Dedifferentiated amniotic fluid mesenchymal stem cell (primary cell): ENCODE measurements at regions not wholly inside any gene's neighbourhood (a gene's known extent, or its start where the extent isn't known, plus 50 kb on each side); places are given as distances from the start of the nearest gene placed in this dataset.
"Not testable (repeated sequence)": the region's sequence is repeated elsewhere in the genome, so short reads cannot be mapped to it uniquely, and the experiment has no call there.

Experiments
- DNase-seq: peaks from one replicate; pipeline ENCODE4 v3.0.0-alpha.2; 2016; ENCODE audit errors: extremely low spot score

- no peak for DNase-seq
Observed at GRCh38 chr17:5898406-5898805, 171.8 kb upstream of the WSCD1 start.

DNA sequence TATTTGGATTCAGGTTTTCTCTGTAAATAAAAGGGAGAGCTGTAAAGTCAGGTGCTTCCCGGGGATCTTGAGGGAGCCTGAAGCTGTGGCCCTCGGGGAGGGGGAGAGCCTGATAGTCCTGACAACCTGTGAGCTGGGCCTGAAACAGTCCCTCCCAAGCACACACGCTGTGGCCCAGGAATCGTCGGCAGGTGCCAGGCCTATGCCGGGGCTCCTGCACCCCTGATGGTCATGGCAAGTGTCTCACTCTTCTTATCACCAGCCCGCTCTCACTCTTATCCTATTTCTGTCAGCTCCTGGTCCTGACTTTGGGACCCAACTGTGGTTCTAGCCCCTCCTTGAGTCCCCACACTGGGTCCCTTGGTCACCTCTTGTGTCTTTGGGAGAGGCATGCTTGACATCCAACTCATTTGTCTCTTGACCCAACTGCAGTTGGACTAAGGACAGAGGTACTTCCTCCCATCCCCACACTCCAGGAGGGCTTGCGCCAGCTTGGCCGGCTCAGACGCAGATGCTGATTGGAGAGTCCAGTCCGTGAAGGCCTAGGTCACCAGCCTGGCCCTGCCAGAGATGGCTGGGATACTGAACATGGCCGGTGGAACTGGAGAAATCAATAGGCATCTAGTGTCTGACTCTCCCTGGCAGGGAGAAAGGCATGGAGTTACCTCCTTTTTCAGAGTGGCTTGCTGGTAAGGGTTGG is 170.5 kb upstream of the WSCD1 start:
- DNase-seq = no peak

DNA sequence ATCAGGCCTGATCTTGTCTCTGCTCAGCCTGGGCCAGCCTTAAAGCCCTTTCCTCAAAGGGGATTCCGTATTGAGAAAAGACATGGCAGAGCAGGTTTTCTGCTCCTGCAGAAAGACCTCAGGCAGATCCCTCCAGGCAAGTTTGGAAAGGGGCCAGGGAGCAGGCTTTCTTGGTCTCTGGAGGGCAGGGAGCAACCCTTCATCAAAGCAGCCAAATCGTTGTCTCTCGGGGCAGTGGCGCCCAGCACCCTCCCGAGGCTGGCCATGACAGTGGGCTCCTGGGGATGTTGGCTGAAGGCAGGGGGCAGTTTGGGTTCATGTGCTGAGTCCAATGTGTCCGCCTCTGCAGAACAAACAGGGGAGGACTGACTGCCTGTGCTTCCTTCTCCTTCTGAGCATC is 168.4 kb upstream of the WSCD1 start:
- no peak for DNase-seq

DNA sequence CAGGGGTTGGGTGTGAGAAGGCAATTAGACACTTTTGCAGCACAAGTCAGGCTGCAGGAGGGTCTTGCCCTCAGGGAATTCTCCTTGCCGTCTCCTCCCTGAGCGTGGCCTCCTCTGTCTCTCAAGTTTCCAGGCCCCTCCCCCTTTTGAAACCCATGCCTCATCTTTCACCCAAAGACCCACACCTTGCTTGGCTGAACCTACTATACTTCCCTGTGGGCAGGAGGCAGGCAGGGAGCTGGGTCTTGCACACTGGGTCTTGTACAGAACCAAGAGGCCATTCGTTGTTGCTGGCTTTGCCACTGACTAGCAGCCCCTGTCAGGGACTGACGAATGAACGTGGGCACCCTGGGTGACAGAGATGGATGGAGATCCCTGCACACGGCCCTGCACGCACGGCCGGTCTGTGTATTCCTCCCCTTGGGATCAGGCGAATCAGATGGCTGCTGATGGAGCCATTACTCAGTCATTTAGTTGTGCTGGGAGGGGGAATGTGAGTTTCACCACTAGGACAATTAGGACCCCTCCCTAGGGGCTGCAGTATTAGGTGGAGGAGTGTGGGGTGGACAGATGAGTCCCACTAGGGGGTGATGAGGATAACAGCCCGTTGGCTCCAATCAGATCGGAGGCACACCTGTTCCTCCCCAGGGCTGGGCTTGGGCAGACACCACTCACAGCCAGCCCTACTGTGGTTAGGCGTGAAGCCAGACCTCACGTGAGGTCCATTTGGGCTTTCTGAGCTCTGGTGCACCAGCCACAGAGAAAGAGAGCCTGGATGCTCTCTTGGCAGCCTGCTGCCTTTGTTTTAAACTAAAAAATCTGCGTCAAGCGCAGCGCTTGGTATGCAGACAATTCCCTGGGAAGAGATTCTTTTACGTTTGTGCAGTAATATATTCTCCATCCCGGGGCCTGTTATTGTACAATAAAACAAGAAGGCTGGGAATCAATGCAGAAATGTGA is 167.7 kb upstream of the WSCD1 start:
- no peak for DNase-seq

DNA sequence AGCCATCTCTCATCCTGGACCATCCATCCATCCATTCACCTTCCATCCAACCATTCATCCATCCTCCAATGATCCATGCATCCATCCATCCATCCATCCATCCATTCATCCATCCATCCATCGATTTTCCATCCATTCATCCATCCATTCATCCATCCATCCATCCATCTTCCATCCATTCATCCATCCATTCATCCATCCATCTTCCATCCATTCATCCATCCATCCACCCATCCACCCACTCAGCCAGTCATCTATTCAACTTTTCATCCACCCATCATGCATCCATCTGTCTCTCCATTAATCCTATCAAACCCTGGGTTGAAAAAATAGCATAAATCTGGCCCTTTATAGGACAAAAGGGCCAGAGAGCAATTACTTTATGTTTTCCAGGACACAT is 158.3 kb upstream of the WSCD1 start:
- no peak for DNase-seq

- DNase-seq = no peak
Observed at GRCh38 chr17:5913032-5913531, 157.1 kb upstream of the WSCD1 start.

DNA sequence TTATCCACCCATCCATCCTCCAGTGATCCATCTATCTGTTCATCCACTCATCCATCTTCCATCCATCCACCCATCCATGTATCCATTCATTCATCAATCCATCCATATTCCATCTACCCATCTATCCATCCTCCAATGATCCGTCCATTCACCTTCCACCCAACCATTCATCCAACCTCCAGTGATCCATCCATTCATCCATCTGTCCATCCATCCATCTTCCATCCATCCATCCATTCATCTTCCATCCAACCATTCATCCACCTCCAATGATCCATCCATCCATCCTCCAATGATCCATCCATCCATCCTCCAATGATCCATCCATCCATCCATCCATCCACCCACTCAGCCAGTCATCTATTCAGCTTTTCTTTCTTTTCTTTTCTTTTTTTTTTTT is 156.5 kb upstream of the WSCD1 start:
- no peak for DNase-seq

GRCh38 chr17:5915337-5915736 is 154.8 kb upstream of the WSCD1 start:
- no peak for DNase-seq

GRCh38 chr17:5919089-5919488 is 151.1 kb upstream of the WSCD1 start:
- no peak for DNase-seq

GRCh38 chr17:5921512-5922282 is 148.5 kb upstream of the WSCD1 start:
- DNase-seq = no peak

DNA sequence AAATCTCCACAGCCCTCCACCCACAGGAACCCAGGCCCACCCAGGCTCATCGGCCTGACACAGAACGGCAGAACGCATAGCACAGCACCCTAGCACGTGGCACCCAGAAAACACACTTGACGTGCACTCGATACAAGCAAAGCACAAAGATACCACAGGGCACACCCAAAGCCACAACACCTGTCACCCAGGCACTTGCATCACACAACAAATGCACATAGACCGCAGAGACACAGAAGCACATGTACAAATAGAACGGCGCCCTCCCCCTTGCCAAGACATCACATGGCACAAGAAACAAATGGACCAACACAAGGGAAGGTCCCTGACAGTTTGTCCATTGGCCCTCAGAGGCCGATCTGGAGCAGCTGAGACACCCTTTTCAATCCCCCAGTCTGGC is 147.7 kb upstream of the WSCD1 start:
- DNase-seq = no peak

DNA sequence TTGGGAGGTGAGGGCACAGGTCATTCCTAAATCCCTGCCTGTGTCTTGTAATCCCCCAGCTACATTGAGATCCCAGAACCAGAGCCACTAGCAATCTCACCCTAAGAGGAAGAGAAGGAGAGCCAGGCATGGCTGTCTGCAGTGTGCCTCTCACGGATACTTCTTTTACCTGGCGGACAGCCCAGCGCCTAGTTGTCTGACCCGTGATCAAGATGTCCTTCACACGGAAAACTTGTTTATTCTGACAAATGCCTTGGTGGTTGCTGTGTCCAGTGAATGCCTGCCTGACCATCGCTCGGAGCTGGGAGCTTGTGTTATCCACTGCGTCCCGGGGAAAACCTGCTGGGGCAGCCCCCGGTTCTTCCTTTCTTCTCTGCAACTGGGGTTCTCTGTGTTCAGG is 140.5 kb upstream of the WSCD1 start:
- no peak for DNase-seq

GRCh38 chr17:5930555-5930954 is 139.6 kb upstream of the WSCD1 start:
- not testable (repeated sequence) for DNase-seq

- DNase-seq = no peak
Observed at GRCh38 chr17:5931616-5932015, 138.6 kb upstream of the WSCD1 start.

GRCh38 chr17:5933430-5933829 is 136.7 kb upstream of the WSCD1 start:
- no peak for DNase-seq

DNA sequence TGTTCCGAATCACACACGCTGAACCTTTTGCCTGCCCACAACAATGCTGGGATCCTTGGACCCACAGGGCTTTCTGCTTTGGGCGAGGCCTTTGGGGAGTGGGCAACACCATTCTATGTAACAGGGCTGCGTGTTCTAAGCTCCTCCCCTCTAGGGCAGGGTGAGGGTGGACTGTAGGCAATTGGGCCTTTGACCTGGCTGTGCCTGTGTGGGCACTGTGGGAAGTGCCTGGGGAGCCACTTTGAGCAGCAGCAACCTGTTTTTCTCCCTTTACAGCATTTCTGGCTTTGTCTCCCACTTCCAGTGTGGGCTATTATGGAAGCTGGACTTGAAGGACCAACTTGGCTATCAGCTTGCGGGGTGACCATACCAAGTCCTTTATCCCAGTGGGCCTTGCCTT is 128.9 kb upstream of the WSCD1 start:
- no peak for DNase-seq

DNA sequence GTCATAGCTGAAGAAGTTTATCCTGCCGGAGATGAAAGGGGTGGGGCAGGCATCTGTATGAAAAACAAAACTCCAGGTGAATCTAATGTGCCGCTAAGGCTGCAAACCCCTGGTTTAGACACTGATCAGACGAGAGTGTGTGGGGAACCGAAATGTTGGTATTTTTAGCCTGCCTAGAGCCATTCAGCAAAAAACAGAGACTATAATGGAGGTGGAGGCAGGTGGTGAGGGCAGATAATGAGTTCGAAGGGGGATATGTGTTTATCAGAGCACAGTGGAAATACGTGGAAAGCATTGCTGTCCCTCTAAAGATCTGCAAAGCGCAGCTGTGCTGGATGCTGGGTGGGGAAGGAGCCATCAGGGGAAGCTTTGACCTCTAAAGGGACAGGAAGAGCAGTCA is 127.5 kb upstream of the WSCD1 start:
- DNase-seq = no peak

DNA sequence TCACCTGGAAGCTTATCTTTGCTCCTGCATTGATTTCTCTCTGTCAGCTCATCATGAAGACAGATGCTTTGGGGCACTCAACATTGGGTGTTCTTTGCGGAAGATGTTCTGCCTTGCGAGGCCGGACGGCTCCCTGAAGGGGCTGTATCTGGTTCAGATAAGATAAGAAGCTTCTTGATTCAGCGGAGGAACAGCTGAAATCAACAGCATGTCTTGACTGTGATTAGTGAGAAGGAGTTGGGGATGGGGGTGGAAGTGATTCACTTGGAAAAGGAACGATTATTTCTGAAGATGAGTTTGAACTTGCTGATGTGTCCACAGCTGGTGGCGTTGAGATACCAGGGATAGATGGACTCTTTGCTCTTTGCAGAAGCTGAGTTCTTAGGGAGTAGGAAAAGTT is 126.9 kb upstream of the WSCD1 start:
- no peak for DNase-seq

DNA sequence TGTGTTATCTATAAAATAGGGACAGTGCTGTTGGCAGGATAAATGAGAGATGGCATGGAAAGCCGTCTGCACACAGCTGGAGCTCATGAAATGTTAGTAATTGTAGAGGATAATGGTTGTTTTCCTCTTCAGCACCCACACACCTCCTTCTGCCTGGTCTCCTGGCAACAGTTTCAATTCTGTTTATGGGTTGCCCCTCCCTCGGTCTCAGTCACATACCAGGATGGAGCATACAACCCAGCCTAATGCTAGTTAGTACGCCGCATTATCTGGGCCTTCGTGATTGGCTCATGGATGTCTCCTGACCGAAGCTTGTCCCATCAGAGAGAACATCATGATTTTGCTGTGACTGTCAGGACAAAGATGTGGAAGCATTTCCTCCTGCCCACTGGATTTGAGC is 126.2 kb upstream of the WSCD1 start:
- no peak for DNase-seq

DNA sequence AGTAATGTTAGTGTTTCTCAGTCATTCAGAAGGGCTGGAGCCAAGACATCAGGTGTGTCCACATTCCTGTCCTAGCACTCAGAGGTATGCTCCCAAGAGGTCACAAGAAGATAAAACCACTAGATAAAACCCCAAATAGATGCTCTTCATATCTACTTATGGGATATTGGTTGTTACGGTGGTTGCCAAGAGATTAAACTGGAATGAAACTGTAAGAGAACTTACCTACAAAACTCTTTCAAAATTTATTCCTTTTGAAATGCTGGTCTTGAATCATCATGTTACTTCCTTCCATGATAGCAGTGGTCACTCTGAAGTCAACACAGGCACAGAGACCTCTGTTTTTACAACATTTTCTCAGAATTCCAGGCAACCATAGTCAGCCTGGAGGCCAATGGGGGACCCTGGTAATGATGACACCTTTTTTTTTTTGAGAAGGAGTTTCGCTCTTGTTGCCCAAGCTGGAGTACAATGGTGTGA is 122.4 kb upstream of the WSCD1 start:
- no peak for DNase-seq

GRCh38 chr17:5948811-5949210 is 121.4 kb upstream of the WSCD1 start:
- no peak for DNase-seq

GRCh38 chr17:5950878-5951277 is 119.3 kb upstream of the WSCD1 start:
- no peak for DNase-seq
